H1 (cell line): ENCODE measurements at regions not wholly inside any gene's neighbourhood (a gene's known extent, or its start where the extent isn't known, plus 50 kb on each side); places are given as distances from the start of the nearest gene placed in this dataset.

Experiments used
- JUN ChIP-seq: IDR thresholded peaks from 2 replicates; pipeline ENCODE4 v1.6.1; 2011; ENCODE audit warnings: low read depth, mild to moderate bottlenecking, improper control_type of control experiment, low read length
- MAFK ChIP-seq: IDR thresholded peaks from 2 replicates; pipeline ENCODE4 v1.6.1; 2012; ENCODE audit warnings: low read depth, mild to moderate bottlenecking, improper control_type of control experiment, low read length
- NANOG ChIP-seq: IDR thresholded peaks from 2 replicates; pipeline ENCODE4 v1.6.1; 2011; ENCODE audit warnings: low read length, low read depth, mild to moderate bottlenecking, inconsistent platforms; ENCODE audit not compliant: insufficient read depth, poor library complexity, severe bottlenecking
- NRF1 ChIP-seq: IDR thresholded peaks from 2 replicates; pipeline ENCODE4 v1.6.1; 2011; ENCODE audit warnings: mild to moderate bottlenecking, low read depth, low read length, improper control_type of control experiment
- POLR2A ChIP-seq, 2 experiments: IDR thresholded peaks; 1 replicate in 1 of 2; 2 replicates in 1 of 2; pipeline ENCODE4 v1.6.1; 2011; ENCODE audit warnings: low read depth in 2 of 2, low read length in 2 of 2, mild to moderate bottlenecking in 2 of 2; ENCODE audit errors: control extremely low read depth in 1 of 2
- RFX5 ChIP-seq: IDR thresholded peaks from 2 replicates; pipeline ENCODE4 v1.6.1; 2011; ENCODE audit warnings: low read depth, low read length, improper control_type of control experiment, borderline replicate concordance
- SIRT6 ChIP-seq: IDR thresholded peaks from one replicate; pipeline ENCODE4 v1.7.1; 2012; ENCODE audit warnings: low read length, inconsistent platforms
- SP1 ChIP-seq: IDR thresholded peaks from 2 replicates; pipeline ENCODE4 v1.6.1; 2011; ENCODE audit warnings: low read depth, low read length
- TAF7 ChIP-seq: optimal IDR thresholded peaks from 2 replicates; pipeline ENCODE3; 2011; ENCODE audit warnings: low read depth, mild to moderate bottlenecking, inconsistent platforms, low read length, moderate library complexity, borderline replicate concordance
- TCF12 ChIP-seq: IDR thresholded peaks from 2 replicates; pipeline ENCODE4 v1.6.1; 2011; ENCODE audit warnings: low read depth, mild to moderate bottlenecking, low read length
- TF ChIP-seq, protein P1 (sequence below): fragments of 300-600 bp; sonication (generic); IDR thresholded peaks from 2 replicates; pipeline ENCODE4 v1.7.1; 2012; ENCODE audit warnings: low read length, moderate library complexity, mild to moderate bottlenecking, inconsistent platforms; ENCODE audit not compliant: insufficient replicate concordance
- TF ChIP-seq, protein P2 (sequence below): IDR thresholded peaks from 2 replicates; pipeline ENCODE4 v1.6.1; 2012; ENCODE audit warnings: low read length, inconsistent platforms

DNA sequence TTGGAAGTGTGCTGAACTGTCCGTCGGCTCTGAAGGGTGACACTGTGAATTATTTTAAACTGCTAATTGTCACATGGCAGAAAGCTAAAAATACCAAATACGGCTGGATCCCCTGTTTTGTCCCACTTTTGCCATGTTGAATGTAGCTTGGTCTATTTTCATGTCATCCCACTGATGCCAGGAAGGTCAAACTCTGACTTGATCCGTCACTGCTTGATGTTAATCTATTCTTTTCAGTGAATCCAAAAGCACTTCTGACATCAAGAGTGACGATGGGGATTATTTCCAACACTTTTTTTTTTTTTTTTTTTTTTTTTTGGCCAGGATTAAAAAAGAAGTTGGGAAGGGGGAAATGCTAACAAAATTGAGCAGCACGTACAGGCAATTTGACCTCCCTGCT is 734.6 kb upstream of the TENM3 start (continued):
- TF ChIP-seq, protein P1, sequence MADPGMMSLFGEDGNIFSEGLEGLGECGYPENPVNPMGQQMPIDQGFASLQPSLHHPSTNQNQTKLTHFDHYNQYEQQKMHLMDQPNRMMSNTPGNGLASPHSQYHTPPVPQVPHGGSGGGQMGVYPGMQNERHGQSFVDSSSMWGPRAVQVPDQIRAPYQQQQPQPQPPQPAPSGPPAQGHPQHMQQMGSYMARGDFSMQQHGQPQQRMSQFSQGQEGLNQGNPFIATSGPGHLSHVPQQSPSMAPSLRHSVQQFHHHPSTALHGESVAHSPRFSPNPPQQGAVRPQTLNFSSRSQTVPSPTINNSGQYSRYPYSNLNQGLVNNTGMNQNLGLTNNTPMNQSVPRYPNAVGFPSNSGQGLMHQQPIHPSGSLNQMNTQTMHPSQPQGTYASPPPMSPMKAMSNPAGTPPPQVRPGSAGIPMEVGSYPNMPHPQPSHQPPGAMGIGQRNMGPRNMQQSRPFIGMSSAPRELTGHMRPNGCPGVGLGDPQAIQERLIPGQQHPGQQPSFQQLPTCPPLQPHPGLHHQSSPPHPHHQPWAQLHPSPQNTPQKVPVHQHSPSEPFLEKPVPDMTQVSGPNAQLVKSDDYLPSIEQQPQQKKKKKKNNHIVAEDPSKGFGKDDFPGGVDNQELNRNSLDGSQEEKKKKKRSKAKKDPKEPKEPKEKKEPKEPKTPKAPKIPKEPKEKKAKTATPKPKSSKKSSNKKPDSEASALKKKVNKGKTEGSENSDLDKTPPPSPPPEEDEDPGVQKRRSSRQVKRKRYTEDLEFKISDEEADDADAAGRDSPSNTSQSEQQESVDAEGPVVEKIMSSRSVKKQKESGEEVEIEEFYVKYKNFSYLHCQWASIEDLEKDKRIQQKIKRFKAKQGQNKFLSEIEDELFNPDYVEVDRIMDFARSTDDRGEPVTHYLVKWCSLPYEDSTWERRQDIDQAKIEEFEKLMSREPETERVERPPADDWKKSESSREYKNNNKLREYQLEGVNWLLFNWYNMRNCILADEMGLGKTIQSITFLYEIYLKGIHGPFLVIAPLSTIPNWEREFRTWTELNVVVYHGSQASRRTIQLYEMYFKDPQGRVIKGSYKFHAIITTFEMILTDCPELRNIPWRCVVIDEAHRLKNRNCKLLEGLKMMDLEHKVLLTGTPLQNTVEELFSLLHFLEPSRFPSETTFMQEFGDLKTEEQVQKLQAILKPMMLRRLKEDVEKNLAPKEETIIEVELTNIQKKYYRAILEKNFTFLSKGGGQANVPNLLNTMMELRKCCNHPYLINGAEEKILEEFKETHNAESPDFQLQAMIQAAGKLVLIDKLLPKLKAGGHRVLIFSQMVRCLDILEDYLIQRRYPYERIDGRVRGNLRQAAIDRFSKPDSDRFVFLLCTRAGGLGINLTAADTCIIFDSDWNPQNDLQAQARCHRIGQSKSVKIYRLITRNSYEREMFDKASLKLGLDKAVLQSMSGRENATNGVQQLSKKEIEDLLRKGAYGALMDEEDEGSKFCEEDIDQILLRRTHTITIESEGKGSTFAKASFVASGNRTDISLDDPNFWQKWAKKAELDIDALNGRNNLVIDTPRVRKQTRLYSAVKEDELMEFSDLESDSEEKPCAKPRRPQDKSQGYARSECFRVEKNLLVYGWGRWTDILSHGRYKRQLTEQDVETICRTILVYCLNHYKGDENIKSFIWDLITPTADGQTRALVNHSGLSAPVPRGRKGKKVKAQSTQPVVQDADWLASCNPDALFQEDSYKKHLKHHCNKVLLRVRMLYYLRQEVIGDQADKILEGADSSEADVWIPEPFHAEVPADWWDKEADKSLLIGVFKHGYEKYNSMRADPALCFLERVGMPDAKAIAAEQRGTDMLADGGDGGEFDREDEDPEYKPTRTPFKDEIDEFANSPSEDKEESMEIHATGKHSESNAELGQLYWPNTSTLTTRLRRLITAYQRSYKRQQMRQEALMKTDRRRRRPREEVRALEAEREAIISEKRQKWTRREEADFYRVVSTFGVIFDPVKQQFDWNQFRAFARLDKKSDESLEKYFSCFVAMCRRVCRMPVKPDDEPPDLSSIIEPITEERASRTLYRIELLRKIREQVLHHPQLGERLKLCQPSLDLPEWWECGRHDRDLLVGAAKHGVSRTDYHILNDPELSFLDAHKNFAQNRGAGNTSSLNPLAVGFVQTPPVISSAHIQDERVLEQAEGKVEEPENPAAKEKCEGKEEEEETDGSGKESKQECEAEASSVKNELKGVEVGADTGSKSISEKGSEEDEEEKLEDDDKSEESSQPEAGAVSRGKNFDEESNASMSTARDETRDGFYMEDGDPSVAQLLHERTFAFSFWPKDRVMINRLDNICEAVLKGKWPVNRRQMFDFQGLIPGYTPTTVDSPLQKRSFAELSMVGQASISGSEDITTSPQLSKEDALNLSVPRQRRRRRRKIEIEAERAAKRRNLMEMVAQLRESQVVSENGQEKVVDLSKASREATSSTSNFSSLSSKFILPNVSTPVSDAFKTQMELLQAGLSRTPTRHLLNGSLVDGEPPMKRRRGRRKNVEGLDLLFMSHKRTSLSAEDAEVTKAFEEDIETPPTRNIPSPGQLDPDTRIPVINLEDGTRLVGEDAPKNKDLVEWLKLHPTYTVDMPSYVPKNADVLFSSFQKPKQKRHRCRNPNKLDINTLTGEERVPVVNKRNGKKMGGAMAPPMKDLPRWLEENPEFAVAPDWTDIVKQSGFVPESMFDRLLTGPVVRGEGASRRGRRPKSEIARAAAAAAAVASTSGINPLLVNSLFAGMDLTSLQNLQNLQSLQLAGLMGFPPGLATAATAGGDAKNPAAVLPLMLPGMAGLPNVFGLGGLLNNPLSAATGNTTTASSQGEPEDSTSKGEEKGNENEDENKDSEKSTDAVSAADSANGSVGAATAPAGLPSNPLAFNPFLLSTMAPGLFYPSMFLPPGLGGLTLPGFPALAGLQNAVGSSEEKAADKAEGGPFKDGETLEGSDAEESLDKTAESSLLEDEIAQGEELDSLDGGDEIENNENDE = no peak
- TF ChIP-seq NANOG = no peak
- TF ChIP-seq, protein P2, sequence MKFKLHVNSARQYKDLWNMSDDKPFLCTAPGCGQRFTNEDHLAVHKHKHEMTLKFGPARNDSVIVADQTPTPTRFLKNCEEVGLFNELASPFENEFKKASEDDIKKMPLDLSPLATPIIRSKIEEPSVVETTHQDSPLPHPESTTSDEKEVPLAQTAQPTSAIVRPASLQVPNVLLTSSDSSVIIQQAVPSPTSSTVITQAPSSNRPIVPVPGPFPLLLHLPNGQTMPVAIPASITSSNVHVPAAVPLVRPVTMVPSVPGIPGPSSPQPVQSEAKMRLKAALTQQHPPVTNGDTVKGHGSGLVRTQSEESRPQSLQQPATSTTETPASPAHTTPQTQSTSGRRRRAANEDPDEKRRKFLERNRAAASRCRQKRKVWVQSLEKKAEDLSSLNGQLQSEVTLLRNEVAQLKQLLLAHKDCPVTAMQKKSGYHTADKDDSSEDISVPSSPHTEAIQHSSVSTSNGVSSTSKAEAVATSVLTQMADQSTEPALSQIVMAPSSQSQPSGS = no peak
- TF ChIP-seq SIRT6 = no peak
- no peak for TF ChIP-seq SP1
- TF ChIP-seq POLR2A (IDR thresholded peaks at IDR 0.05; ENCODE audit: control extremely low read depth in 1 of 2, low read depth in 2 of 2, low read length in 2 of 2) = no peak
- TF ChIP-seq TAF7 = no peak
- TF ChIP-seq TCF12 = no peak
- TF ChIP-seq NRF1 = no peak
- TF ChIP-seq RFX5 = no peak
- TF ChIP-seq JUN = no peak
- TF ChIP-seq MAFK = no peak
